ENCODE measurements at regions not wholly inside any gene's neighbourhood (a gene's known extent, or its start where the extent isn't known, plus 50 kb on each side); places are given as distances from the start of the nearest gene placed in this dataset.

GRCh38 chr5:148708854-148709253 is 54.5 kb upstream of the HTR4 start:
- no peak for DNase-seq (ENCODE audit: low read depth in 4 of 6, low spot score in 6 of 6)
- Histone ChIP-seq H3K27ac (ENCODE audit: low read depth, low read length) (no peak overlapping the region), H3K36me3 (ENCODE audit: control insufficient read depth, insufficient read depth, low read length) (no peaks in the 10 kb centered on the region), H3K27me3 (ENCODE audit: control insufficient read depth, insufficient read depth, low read length) (no peaks in the 10 kb centered on the region), H3K4me1 (ENCODE audit: control insufficient read depth, insufficient read depth, low read length) (no peaks in the 10 kb centered on the region), H3K4me3 (ENCODE audit: low read depth, low read length) (no peak overlapping the region), H3K9me3 (ENCODE audit: control insufficient read depth, insufficient read depth, low read length) (no peaks in the 10 kb centered on the region)
- WGBS (ENCODE audit: insufficient coverage): no CpG with 5 or more reads among the region's 1 CpG

- no CpG with 5 or more reads among the region's 3 CpGs for WGBS (ENCODE audit: insufficient coverage)
- no peak for DNase-seq (ENCODE audit: low read depth in 4 of 6, low spot score in 6 of 6)
- no peak overlapping the region for H3K4me3 ChIP-seq (ENCODE audit: low read depth, low read length)
- no peaks in the 10 kb centered on the region for H3K36me3 ChIP-seq (ENCODE audit: control insufficient read depth, insufficient read depth, low read length)
- H3K27ac ChIP-seq (ENCODE audit: low read depth, low read length): no peak overlapping the region
- H3K27me3 ChIP-seq (ENCODE audit: control insufficient read depth, insufficient read depth, low read length): no peaks in the 10 kb centered on the region
- no peaks in the 10 kb centered on the region for H3K4me1 ChIP-seq (ENCODE audit: control insufficient read depth, insufficient read depth, low read length)
- H3K9me3 ChIP-seq (ENCODE audit: control insufficient read depth, insufficient read depth, low read length): no peaks in the 10 kb centered on the region
Measured at GRCh38 chr5:148711961-148712360, 57.6 kb upstream of the HTR4 start.

GRCh38 chr5:148713735-148714508 is 59.6 kb upstream of the HTR4 start:
- Histone ChIP-seq H3K9me3 (ENCODE audit: control insufficient read depth, insufficient read depth, low read length) (no peaks in the 10 kb centered on the region), H3K27me3 (ENCODE audit: control insufficient read depth, insufficient read depth, low read length) (no peaks in the 10 kb centered on the region), H3K36me3 (ENCODE audit: control insufficient read depth, insufficient read depth, low read length) (no peaks in the 10 kb centered on the region), H3K4me1 (ENCODE audit: control insufficient read depth, insufficient read depth, low read length) (no peaks in the 10 kb centered on the region), H3K4me3 (ENCODE audit: low read depth, low read length) (no peak overlapping the region), H3K27ac (ENCODE audit: low read depth, low read length) (no peak overlapping the region)
- no peak for DNase-seq (ENCODE audit: low read depth in 4 of 6, low spot score in 6 of 6)

GRCh38 chr5:148716716-148717115 is 62.4 kb upstream of the HTR4 start:
- H3K4me1 ChIP-seq (ENCODE audit: control insufficient read depth, insufficient read depth, low read length): no peaks in the 10 kb centered on the region
- no peaks in the 10 kb centered on the region for H3K9me3 ChIP-seq (ENCODE audit: control insufficient read depth, insufficient read depth, low read length)
- DNase-seq (ENCODE audit: low read depth in 4 of 6, low spot score in 6 of 6): no peak
- H3K27me3 ChIP-seq (ENCODE audit: control insufficient read depth, insufficient read depth, low read length): no peaks in the 10 kb centered on the region
- no peak overlapping the region for H3K4me3 ChIP-seq (ENCODE audit: low read depth, low read length)
- WGBS (ENCODE audit: insufficient coverage): 29% methylated on average over 2 of the region's 4 CpGs
- no peaks in the 10 kb centered on the region for H3K36me3 ChIP-seq (ENCODE audit: control insufficient read depth, insufficient read depth, low read length)
- H3K27ac ChIP-seq (ENCODE audit: low read depth, low read length): no peak overlapping the region

- 93% methylated on average over 2 of the region's 3 CpGs for WGBS (ENCODE audit: insufficient coverage)
- Histone ChIP-seq H3K4me3 (ENCODE audit: low read depth, low read length) (no peak overlapping the region), H3K27ac (ENCODE audit: low read depth, low read length) (no peak overlapping the region), H3K4me1 (ENCODE audit: control insufficient read depth, insufficient read depth, low read length) (no peaks in the 10 kb centered on the region), H3K36me3 (ENCODE audit: control insufficient read depth, insufficient read depth, low read length) (no peaks in the 10 kb centered on the region), H3K27me3 (ENCODE audit: control insufficient read depth, insufficient read depth, low read length) (no peaks in the 10 kb centered on the region), H3K9me3 (ENCODE audit: control insufficient read depth, insufficient read depth, low read length) (no peaks in the 10 kb centered on the region)
- DNase-seq (ENCODE audit: low read depth in 4 of 6, low spot score in 6 of 6): no peak
Measured at GRCh38 chr5:148717668-148718067, 63.3 kb upstream of the HTR4 start.

- H3K27ac ChIP-seq (ENCODE audit: low read depth, low read length): no peak overlapping the region
- DNase-seq (ENCODE audit: low read depth in 4 of 6, low spot score in 6 of 6): peak in 1 of 6 donors; percentile 50
- H3K36me3 ChIP-seq (ENCODE audit: control insufficient read depth, insufficient read depth, low read length): no peaks in the 10 kb centered on the region
- no peaks in the 10 kb centered on the region for H3K4me1 ChIP-seq (ENCODE audit: control insufficient read depth, insufficient read depth, low read length)
- no peaks in the 10 kb centered on the region for H3K9me3 ChIP-seq (ENCODE audit: control insufficient read depth, insufficient read depth, low read length)
- H3K27me3 ChIP-seq (ENCODE audit: control insufficient read depth, insufficient read depth, low read length): no peaks in the 10 kb centered on the region
- 40% methylated on average over 1 of the region's 3 CpGs for WGBS (ENCODE audit: insufficient coverage)
- no peak overlapping the region for H3K4me3 ChIP-seq (ENCODE audit: low read depth, low read length)
Measured at GRCh38 chr5:148719605-148720004, 65.3 kb upstream of the HTR4 start.

GRCh38 chr5:148720257-148720656 is 65.9 kb upstream of the HTR4 start:
- no peak for DNase-seq (ENCODE audit: low read depth in 4 of 6, low spot score in 6 of 6)
- Histone ChIP-seq H3K36me3 (ENCODE audit: control insufficient read depth, insufficient read depth, low read length) (no peaks in the 10 kb centered on the region), H3K27ac (ENCODE audit: low read depth, low read length) (no peak overlapping the region), H3K9me3 (ENCODE audit: control insufficient read depth, insufficient read depth, low read length) (no peaks in the 10 kb centered on the region), H3K4me1 (ENCODE audit: control insufficient read depth, insufficient read depth, low read length) (no peaks in the 10 kb centered on the region), H3K27me3 (ENCODE audit: control insufficient read depth, insufficient read depth, low read length) (no peaks in the 10 kb centered on the region), H3K4me3 (ENCODE audit: low read depth, low read length) (no peak overlapping the region)

GRCh38 chr5:148723143-148723542 is 68.8 kb upstream of the HTR4 start:
- no peak overlapping the region for H3K4me3 ChIP-seq (ENCODE audit: low read depth, low read length)
- no peaks in the 10 kb centered on the region for H3K36me3 ChIP-seq (ENCODE audit: control insufficient read depth, insufficient read depth, low read length)
- no peak for DNase-seq (ENCODE audit: low read depth in 4 of 6, low spot score in 6 of 6)
- H3K9me3 ChIP-seq (ENCODE audit: control insufficient read depth, insufficient read depth, low read length): no peaks in the 10 kb centered on the region
- H3K27me3 ChIP-seq (ENCODE audit: control insufficient read depth, insufficient read depth, low read length): no peaks in the 10 kb centered on the region
- no peaks in the 10 kb centered on the region for H3K4me1 ChIP-seq (ENCODE audit: control insufficient read depth, insufficient read depth, low read length)
- H3K27ac ChIP-seq (ENCODE audit: low read depth, low read length): no peak overlapping the region

GRCh38 chr5:148725675-148726074 is 71.3 kb upstream of the HTR4 start:
- WGBS (ENCODE audit: insufficient coverage): 73% methylated on average over 4 of the region's 6 CpGs
- no peaks in the 10 kb centered on the region for H3K27me3 ChIP-seq (ENCODE audit: control insufficient read depth, insufficient read depth, low read length)
- no peaks in the 10 kb centered on the region for H3K9me3 ChIP-seq (ENCODE audit: control insufficient read depth, insufficient read depth, low read length)
- no peaks in the 10 kb centered on the region for H3K36me3 ChIP-seq (ENCODE audit: control insufficient read depth, insufficient read depth, low read length)
- H3K4me3 ChIP-seq (ENCODE audit: low read depth, low read length): no peak overlapping the region
- no peak for DNase-seq (ENCODE audit: low read depth in 4 of 6, low spot score in 6 of 6)
- H3K27ac ChIP-seq (ENCODE audit: low read depth, low read length): no peak overlapping the region
- H3K4me1 ChIP-seq (ENCODE audit: control insufficient read depth, insufficient read depth, low read length): no peaks in the 10 kb centered on the region

- no peaks in the 10 kb centered on the region for H3K36me3 ChIP-seq (ENCODE audit: control insufficient read depth, insufficient read depth, low read length)
- no peak overlapping the region for H3K27ac ChIP-seq (ENCODE audit: low read depth, low read length)
- H3K9me3 ChIP-seq (ENCODE audit: control insufficient read depth, insufficient read depth, low read length): no peaks in the 10 kb centered on the region
- no peaks in the 10 kb centered on the region for H3K4me1 ChIP-seq (ENCODE audit: control insufficient read depth, insufficient read depth, low read length)
- H3K4me3 ChIP-seq (ENCODE audit: low read depth, low read length): no peak overlapping the region
- peak in 1 of 6 donors; percentile 47 for DNase-seq (ENCODE audit: low read depth in 4 of 6, low spot score in 6 of 6)
- H3K27me3 ChIP-seq (ENCODE audit: control insufficient read depth, insufficient read depth, low read length): no peaks in the 10 kb centered on the region
Measured at GRCh38 chr5:148729182-148729581, 74.9 kb upstream of the HTR4 start.

Data from spinal cord (tissue), 9 donors.